GM12873 (cell line): ENCODE measurements at regions not wholly inside any gene's neighbourhood (a gene's known extent, or its start where the extent isn't known, plus 50 kb on each side); places are given as distances from the start of the nearest gene placed in this dataset.

Source experiments
- TF ChIP-seq, protein P1 (sequence below): IDR thresholded peaks from 2 replicates; pipeline ENCODE4 v1.5.1; 2012; ENCODE audit warnings: low read depth, mild to moderate bottlenecking, moderate library complexity, low read length, control low read depth; ENCODE audit not compliant: insufficient read depth; ENCODE audit errors: missing control alignments

DNA sequence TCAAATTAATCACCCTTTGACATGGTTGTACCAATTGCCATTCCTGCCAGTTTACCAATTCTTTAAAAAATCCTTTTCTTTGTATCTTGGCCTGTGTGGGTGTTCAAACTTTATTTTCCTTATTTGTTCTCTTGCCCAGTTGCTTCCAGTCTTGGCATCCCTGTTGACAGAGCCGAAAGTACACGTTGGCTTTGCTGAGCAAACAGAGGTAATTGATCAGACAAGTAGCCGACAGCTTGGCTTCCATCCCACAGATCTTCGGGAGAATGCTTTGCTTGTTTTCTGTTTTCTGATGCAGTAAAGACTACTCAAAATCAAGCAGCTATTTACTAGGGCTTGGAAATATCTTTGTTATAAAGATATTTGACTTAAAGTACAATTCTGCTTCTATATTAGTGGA is 506.8 kb upstream of the SALL1 start:
- TF ChIP-seq, protein P1, sequence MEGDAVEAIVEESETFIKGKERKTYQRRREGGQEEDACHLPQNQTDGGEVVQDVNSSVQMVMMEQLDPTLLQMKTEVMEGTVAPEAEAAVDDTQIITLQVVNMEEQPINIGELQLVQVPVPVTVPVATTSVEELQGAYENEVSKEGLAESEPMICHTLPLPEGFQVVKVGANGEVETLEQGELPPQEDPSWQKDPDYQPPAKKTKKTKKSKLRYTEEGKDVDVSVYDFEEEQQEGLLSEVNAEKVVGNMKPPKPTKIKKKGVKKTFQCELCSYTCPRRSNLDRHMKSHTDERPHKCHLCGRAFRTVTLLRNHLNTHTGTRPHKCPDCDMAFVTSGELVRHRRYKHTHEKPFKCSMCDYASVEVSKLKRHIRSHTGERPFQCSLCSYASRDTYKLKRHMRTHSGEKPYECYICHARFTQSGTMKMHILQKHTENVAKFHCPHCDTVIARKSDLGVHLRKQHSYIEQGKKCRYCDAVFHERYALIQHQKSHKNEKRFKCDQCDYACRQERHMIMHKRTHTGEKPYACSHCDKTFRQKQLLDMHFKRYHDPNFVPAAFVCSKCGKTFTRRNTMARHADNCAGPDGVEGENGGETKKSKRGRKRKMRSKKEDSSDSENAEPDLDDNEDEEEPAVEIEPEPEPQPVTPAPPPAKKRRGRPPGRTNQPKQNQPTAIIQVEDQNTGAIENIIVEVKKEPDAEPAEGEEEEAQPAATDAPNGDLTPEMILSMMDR = no peak

DNA sequence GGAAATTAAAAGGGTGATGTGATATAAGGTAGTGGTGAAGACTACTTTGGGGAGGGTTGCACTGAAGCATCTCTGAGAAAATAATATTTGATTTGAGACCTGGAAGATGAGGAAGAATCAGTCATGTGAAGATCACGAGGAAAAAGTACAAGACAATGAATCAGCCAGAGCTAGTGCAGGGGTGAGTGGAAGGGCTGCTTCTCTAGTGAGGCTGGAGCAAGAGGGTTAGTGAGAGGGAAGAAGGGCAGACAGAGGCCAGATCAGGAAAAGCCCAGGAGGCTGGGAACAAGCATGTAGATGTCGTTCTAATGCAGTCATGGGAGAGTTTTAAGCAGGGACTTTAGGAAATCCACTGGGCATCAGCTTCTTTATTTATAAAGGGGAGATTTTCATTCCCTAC is 504.2 kb upstream of the SALL1 start:
- TF ChIP-seq, protein P1 = no peak

DNA sequence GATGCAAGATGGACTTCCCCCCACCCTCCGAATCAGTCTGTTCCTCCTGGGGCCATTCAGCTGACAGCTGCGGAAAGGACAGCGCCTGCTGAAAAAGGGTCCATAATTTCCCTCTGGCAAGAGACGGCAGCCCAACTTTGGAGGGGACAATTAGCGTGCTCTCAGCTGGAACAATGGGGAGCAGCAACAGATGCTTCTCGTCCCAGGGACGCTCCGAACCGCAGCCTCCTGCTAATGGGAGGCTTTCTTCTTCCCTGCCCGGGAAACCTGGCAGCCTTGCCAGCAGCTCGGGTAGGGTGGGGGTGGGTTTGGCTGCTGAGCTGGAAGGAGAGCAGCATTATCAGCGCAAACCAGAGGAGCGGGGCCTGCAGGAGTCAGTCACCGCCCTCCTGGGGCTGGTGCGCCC is 500.0 kb upstream of the SALL1 start:
- TF ChIP-seq, protein P1 = no peak

DNA sequence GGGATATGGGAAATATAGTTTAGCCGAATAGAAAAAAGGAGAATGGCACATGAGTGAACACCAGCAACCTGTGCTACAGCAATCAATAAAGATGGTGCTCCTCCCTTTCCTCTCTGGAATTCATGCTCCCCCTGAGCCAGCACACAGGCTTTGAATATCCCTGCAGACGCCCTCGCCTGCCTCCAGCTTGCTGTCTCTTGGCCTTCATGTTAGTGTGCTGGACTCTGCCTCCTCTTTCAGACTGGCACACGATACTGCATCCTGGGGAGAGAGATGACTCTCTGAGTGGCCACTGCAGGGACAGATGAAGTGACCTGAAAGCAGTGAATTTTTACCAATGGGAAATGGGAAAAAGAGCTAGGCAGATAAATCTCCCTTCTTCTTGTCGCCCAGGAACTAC is 498.6 kb upstream of the SALL1 start:
- TF ChIP-seq, protein P1 = no peak

DNA sequence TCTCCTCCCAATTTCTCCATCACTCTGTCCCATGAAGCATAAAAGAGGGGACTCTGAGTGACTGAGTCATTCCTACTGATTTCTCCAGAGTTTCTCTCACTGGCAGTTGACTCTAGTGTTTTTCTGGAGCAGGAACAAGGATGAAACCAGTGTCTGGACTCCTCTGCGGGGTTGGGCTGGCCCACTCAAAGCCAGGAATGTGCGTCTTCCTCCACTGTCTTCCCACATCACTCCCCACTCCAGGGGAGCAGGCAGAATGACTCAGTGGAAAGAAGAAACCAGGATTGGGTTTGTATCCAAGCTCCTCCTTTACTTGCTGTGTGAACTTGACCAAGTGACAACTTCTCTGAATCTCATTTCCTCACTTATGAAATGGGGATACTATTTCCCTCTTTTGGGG is 497.5 kb upstream of the SALL1 start:
- TF ChIP-seq, protein P1 = no peak

DNA sequence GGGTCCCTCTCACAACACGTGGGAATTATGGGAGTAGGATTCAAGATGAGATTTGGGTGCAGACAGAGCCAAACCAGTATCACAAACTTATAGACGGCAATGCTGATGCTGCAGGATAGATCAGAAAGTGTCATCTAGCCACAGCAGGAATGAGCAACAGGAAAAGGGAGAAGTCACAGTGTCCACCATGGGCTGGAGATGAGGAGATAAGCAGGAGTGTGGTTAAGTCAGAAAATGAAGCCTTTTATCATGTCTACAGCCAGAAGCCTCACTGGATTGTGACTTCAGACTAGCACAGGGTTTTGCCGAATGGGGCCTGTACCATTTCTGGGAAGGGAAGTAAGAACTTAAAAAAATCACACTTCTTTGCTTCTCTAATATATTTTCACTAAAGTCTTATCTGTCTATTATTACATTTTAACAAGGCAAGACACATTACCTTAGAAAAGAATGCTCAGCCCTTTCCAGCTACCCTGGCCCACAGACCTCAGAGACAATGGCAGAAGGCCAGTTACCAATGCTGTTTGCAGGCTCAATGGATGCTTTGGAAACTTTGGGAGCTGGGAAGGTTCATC is 490.2 kb upstream of the SALL1 start:
- TF ChIP-seq, protein P1 = no peak

DNA sequence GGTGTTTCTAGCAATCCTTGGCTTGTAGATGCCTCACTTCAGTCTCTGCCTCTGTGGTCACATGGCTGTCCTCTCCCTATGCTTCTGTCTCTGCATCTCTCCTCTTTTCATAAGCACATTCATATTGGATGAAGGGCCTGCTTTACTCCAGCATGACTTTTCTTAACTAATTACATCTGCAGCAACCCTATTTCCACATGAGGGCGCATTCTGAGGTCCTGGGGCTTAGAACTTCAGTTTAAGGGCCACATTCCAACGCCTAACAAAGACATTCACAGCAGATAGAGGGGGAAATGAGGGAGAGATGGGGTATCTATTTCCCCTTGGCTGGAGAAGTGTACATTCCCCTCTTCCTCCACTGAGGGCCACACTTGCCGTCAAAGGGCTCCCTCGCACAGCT is 489.1 kb upstream of the SALL1 start:
- TF ChIP-seq, protein P1 = no peak
